ENCODE measurements at regions not wholly inside any gene's neighbourhood (a gene's known extent, or its start where the extent isn't known, plus 50 kb on each side); places are given as distances from the start of the nearest gene placed in this dataset.

GRCh38 chr17:72446118-72446517 lies 325.3 kb downstream of the SOX9 start:
- ChIA-PET POLR2A (ENCODE audit: unreplicated experiment) (no interaction called here), CTCF (no interaction called here)
- Histone ChIP-seq H3K4me3 (ENCODE audit: low read length) (no peak overlapping the region), H3K9ac (ENCODE audit: low read length) (no peak overlapping the region), H3K9me3 (ENCODE audit: low read length) (no peaks in the 10 kb centered on the region), H3K27ac (ENCODE audit: low read length) (no peak overlapping the region), H4K20me1 (ENCODE audit: low read length) (no peaks in the 10 kb centered on the region), H2AFZ (ENCODE audit: low read length) (no peak overlapping the region), H3K27me3 (ENCODE audit: low read length) (no peaks in the 10 kb centered on the region), H3K4me2 (ENCODE audit: low read length) (no peak overlapping the region), H3K36me3 (ENCODE audit: low read depth, low read length) (no peaks in the 10 kb centered on the region), H3K4me1 (ENCODE audit: insufficient read depth, low read length) (peaks cover 20% of the 10 kb centered on the region), H3K79me2 (ENCODE audit: low read length) (peaks cover 92% of the 10 kb centered on the region), H3K9me2 (replicated peaks; ENCODE audit: low read length) (no peaks in the 10 kb centered on the region), H3F3A (ENCODE audit: low read length, unreplicated experiment) (no peaks in the 10 kb centered on the region)
- DNase-seq, result no peak
- BruUV-seq (replicated peaks), result no TSS peak
- TF ChIP-seq EZH2 (IDR thresholded peaks at IDR 0.05; ENCODE audit: low read length, unreplicated experiment) (no peak), EZH2phosphoT487 (IDR thresholded peaks at IDR 0.05; ENCODE audit: borderline replicate concordance, low read length) (no peak), CTCF (conservative IDR thresholded peaks at IDR 0.05; ENCODE audit: low read depth, low read length) (no peak)
- ATAC-seq, result no peak
- intact Hi-C loops (cut with micrococcal nuclease), result no loop called here

- Histone ChIP-seq H3F3A (ENCODE audit: low read length, unreplicated experiment) (no peaks in the 10 kb centered on the region), H3K79me2 (ENCODE audit: low read length) (peaks cover 92% of the 10 kb centered on the region), H4K20me1 (ENCODE audit: low read length) (no peaks in the 10 kb centered on the region), H3K9me3 (ENCODE audit: low read length) (no peaks in the 10 kb centered on the region), H2AFZ (ENCODE audit: low read length) (no peak overlapping the region), H3K4me2 (ENCODE audit: low read length) (no peak overlapping the region), H3K9ac (ENCODE audit: low read length) (no peak overlapping the region), H3K9me2 (replicated peaks; ENCODE audit: low read length) (no peaks in the 10 kb centered on the region), H3K36me3 (ENCODE audit: low read depth, low read length) (no peaks in the 10 kb centered on the region), H3K27ac (ENCODE audit: low read length) (no peak overlapping the region), H3K27me3 (ENCODE audit: low read length) (no peaks in the 10 kb centered on the region), H3K4me1 (ENCODE audit: insufficient read depth, low read length) (peaks cover 20% of the 10 kb centered on the region), H3K4me3 (ENCODE audit: low read length) (no peak overlapping the region)
- POLR2A ChIA-PET (ENCODE audit: unreplicated experiment), result no interaction called here
- no TSS peak for BruUV-seq (replicated peaks)
- ATAC-seq (peak; percentile 22; the same call in 1 of the 2 replicates), DNase-seq (no peak)
- intact Hi-C loops (cut with micrococcal nuclease), result no loop called here
- CTCF ChIA-PET, result no interaction called here
- TF ChIP-seq EZH2 (IDR thresholded peaks at IDR 0.05; ENCODE audit: low read length, unreplicated experiment) (no peak), EZH2phosphoT487 (IDR thresholded peaks at IDR 0.05; ENCODE audit: borderline replicate concordance, low read length) (no peak)
These were observed 325.9 kb downstream of the SOX9 start for GRCh38 chr17:72446525-72447250.

- Histone ChIP-seq H2AFZ (ENCODE audit: low read length) (no peak overlapping the region), H3K36me3 (ENCODE audit: low read depth, low read length) (no peaks in the 10 kb centered on the region), H3K9me2 (replicated peaks; ENCODE audit: low read length) (no peaks in the 10 kb centered on the region), H3K4me2 (ENCODE audit: low read length) (no peak overlapping the region), H3K79me2 (ENCODE audit: low read length) (peaks cover 92% of the 10 kb centered on the region), H4K20me1 (ENCODE audit: low read length) (no peaks in the 10 kb centered on the region), H3K9ac (ENCODE audit: low read length) (no peak overlapping the region), H3K4me1 (ENCODE audit: insufficient read depth, low read length) (peaks cover 21% of the 10 kb centered on the region), H3K4me3 (ENCODE audit: low read length) (no peak overlapping the region), H3K9me3 (ENCODE audit: low read length) (no peaks in the 10 kb centered on the region), H3K27ac (ENCODE audit: low read length) (no peak overlapping the region), H3F3A (ENCODE audit: low read length, unreplicated experiment) (no peaks in the 10 kb centered on the region), H3K27me3 (ENCODE audit: low read length) (no peaks in the 10 kb centered on the region)
- ATAC-seq (no peak), DNase-seq (no peak)
- ChIA-PET POLR2A (ENCODE audit: unreplicated experiment) (interaction anchor here (0.6 kb wide), 1 partner anchor 327 kb away, joined by 3 read pairs; the partner anchor contains the start of gene SOX9), CTCF (no interaction called here)
- intact Hi-C loops (cut with micrococcal nuclease), result no loop called here
- TF ChIP-seq EZH2phosphoT487 (IDR thresholded peaks at IDR 0.05; ENCODE audit: borderline replicate concordance, low read length), result no peak
- no peak for TF ChIP-seq CTCF (conservative IDR thresholded peaks at IDR 0.05; ENCODE audit: low read depth, low read length)
- no TSS peak for BruUV-seq (replicated peaks)
These were observed 326.4 kb downstream of the SOX9 start for GRCh38 chr17:72447251-72447640.

Measured in PC-3 (cell line).